ENCODE measurements at regions not wholly inside any gene's neighbourhood (a gene's known extent, or its start where the extent isn't known, plus 50 kb on each side); places are given as distances from the start of the nearest gene placed in this dataset.

DNA sequence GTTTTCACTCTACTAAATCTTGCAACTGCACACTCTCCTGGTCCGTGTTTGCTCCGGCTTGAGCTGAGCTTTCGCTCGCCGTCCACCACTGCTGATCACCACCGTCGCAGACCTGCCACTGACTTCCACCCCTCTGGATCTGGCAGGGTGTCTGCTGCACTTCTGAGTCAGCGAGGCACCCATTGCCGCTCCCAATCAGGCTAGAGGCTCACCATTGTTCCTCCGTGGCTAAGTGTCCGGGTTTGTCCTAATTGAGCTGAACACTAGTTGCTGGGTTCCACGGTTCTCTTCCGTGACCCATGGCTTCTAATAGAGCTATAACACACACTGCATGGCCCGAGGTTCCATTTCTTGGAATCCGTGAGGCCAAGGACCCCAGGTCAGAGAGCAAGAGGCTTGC lies 98.6 kb upstream of the GPR6 start:
- TF ChIP-seq CTCF (IDR thresholded peaks at IDR 0.05) (no peak), EZH2phosphoT487 (IDR thresholded peaks at IDR 0.05) (no peak)

All from neural progenitor cell (in vitro differentiated cells).